Fibroblast of pulmonary artery (primary cell): ENCODE measurements at regions not wholly inside any gene's neighbourhood (a gene's known extent, or its start where the extent isn't known, plus 50 kb on each side); places are given as distances from the start of the nearest gene placed in this dataset.
"Not testable (repeated sequence)": the region's sequence is repeated elsewhere in the genome, so short reads cannot be mapped to it uniquely, and the experiment has no call there.

ENCODE experiments used
- DNase-seq: peaks from one replicate; pipeline ENCODE4 v3.0.0-alpha.2; 2010; ENCODE audit warnings: low read depth
- H3K4me3 ChIP-seq: replicated peaks from 2 replicates; pipeline ENCODE4 v1.5.1; 2011; ENCODE audit warnings: low read depth, mild to moderate bottlenecking, control low read depth, low read length, moderate library complexity
- CTCF ChIP-seq: IDR thresholded peaks from 2 replicates; pipeline ENCODE4 v1.5.1; 2011; ENCODE audit warnings: mild to moderate bottlenecking, control low read depth, low read length, inconsistent platforms; ENCODE audit errors: missing control alignments

- H3K4me3 ChIP-seq: no peak overlapping the region
- no peak for DNase-seq
- TF ChIP-seq CTCF: no peak
Measured at GRCh38 chr12:67088401-67089118, 180.6 kb upstream of the CAND1 start.

- no peak for TF ChIP-seq CTCF
- DNase-seq: no peak
- H3K4me3 ChIP-seq: no peak overlapping the region
Measured at GRCh38 chr12:67091204-67091603, 178.0 kb upstream of the CAND1 start.

- no peak for TF ChIP-seq CTCF
- DNase-seq: no peak
- no peak overlapping the region for H3K4me3 ChIP-seq
Measured at GRCh38 chr12:67091678-67092077, 177.5 kb upstream of the CAND1 start.

- not testable (repeated sequence) for DNase-seq, H3K4me3 ChIP-seq
Measured at GRCh38 chr12:67092934-67093333, 176.2 kb upstream of the CAND1 start.

GRCh38 chr12:67096533-67097318 lies 172.4 kb upstream of the CAND1 start:
- DNase-seq: no peak
- no peak for TF ChIP-seq CTCF
- H3K4me3 ChIP-seq: no peak overlapping the region

- no peak overlapping the region for H3K4me3 ChIP-seq
- TF ChIP-seq CTCF: no peak
- DNase-seq: no peak
Measured at GRCh38 chr12:67099858-67100257, 169.3 kb upstream of the CAND1 start.

GRCh38 chr12:67103521-67103920 lies 165.6 kb upstream of the CAND1 start:
- DNase-seq: no peak
- TF ChIP-seq CTCF: no peak
- H3K4me3 ChIP-seq: no peak overlapping the region
